ENCODE measurements at regions not wholly inside any gene's neighbourhood (a gene's known extent, or its start where the extent isn't known, plus 50 kb on each side); places are given as distances from the start of the nearest gene placed in this dataset.
"Not testable (repeated sequence)": the region's sequence is repeated elsewhere in the genome, so short reads cannot be mapped to it uniquely, and the experiment has no call there.

DNA sequence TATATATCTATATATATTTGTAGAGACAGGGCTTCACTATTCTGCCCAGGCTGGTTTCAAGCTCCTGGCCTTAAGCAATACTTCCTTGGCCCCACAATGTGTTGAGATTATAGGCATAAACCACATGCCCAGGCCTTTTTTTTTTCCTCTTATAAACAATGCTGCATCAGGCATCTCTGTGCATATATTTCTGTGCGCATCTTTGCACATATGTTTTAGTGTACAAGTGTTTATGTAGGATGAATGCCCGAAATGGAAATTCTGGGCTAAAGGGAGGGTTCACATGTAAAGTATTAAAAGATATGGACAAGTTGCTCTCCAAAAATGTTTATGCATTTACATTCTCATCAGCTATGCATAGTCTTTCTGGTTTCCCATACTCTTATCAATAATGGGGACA, 183.2 kb upstream of the SPRED2 start:
- Mint-ChIP-seq H3K27ac (no peak overlapping the region), H3K4me1 (no peaks in the 10 kb centered on the region), H3K36me3 (no peaks in the 10 kb centered on the region), H3K27me3 (peaks cover 10% of the 10 kb centered on the region), H3K4me3 (no peak overlapping the region), H3K9me3 (no peaks in the 10 kb centered on the region)
- no peak for DNase-seq
- CTCF ChIA-PET = no interaction called here

DNA sequence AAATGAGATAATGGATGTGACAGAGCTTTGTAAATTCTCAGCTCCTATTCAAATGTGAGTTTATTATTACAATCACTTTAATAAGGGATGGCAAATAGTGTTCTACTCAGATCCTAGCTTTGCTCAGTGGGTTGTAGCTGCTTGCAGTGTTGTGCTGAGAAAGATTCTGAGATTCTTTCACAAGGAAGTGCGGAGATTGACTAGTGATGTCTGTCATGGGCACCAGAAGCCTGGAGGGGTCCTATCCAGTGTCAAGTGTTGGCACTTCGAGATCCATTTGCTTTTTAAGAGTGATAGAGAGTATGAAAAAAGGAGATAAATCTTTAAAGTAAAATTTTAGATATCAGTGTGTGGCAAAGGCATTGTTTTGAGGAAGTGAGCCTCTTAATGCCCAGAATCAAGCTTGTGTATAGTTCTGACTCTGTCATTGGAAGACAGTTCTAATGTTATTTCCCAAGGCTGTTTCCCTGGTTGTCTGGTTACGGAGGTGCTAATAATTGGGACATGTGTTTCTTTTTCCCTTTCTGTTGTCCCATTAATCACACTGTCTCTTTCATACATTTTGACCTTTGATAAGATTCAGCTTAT, 181.7 kb upstream of the SPRED2 start:
- no peak overlapping the region for H3K27ac Mint-ChIP-seq
- no peak overlapping the region for H3K4me3 Mint-ChIP-seq
- CTCF ChIA-PET = no interaction called here
- no peaks in the 10 kb centered on the region for H3K4me1 Mint-ChIP-seq
- peaks cover 8% of the 10 kb centered on the region for H3K27me3 Mint-ChIP-seq
- H3K36me3 Mint-ChIP-seq = no peaks in the 10 kb centered on the region
- no peak for DNase-seq
- no peaks in the 10 kb centered on the region for H3K9me3 Mint-ChIP-seq

DNA sequence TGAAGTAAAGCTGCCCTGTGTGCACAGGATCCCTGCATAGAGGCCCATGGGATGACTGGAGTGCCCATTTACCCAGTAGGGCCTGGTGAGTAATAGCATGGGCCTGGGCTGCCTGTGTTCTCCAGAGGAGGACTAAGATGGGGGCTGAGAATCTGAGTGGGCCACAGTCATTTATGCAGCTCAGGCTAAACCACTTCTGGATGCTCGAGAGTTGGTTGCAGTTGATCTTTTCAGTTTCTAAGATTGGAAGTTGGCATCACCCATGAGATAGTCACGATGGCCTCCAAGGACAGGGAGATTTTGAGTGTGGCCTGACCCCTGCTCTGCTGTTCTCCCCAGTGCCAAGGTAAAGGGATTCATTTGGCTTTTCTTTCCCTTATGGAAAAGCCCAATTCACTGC, 179.1 kb upstream of the SPRED2 start:
- DNase-seq = no peak
- Mint-ChIP-seq H3K27me3 (peaks cover 9% of the 10 kb centered on the region), H3K27ac (no peak overlapping the region), H3K4me3 (no peak overlapping the region), H3K36me3 (no peaks in the 10 kb centered on the region), H3K9me3 (no peaks in the 10 kb centered on the region), H3K4me1 (no peaks in the 10 kb centered on the region)
- CTCF ChIA-PET = interaction anchor here (0.5 kb wide), 1 partner anchor 1855 kb away, joined by 3 read pairs; no protein-coding TSS in a partner anchor

DNA sequence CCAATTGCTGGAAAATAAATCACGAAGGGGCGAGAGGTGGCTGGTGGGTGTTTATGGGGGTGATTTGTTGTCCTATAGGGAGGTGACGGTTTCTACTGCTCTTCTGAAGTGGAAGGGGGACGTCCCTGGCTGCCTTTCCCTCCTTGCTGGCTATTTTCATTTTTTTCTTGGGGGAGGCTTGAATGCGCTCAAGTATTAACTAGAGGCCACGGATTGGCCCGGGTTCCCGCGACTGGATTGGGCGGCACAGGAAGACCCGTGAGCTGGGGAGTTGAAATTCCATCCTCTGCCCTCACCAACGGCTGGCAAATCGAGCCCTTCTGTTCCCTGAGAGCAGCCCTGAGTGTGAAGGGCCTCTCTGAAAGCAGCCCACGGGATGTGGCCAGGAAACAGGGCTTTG, 176.5 kb upstream of the SPRED2 start:
- Mint-ChIP-seq H3K27me3 (peaks cover 9% of the 10 kb centered on the region), H3K4me3 (no peak overlapping the region), H3K27ac (no peak overlapping the region), H3K4me1 (peaks cover 8% of the 10 kb centered on the region), H3K36me3 (no peaks in the 10 kb centered on the region), H3K9me3 (no peaks in the 10 kb centered on the region)
- CTCF ChIA-PET = no interaction called here
- DNase-seq = no peak

DNA sequence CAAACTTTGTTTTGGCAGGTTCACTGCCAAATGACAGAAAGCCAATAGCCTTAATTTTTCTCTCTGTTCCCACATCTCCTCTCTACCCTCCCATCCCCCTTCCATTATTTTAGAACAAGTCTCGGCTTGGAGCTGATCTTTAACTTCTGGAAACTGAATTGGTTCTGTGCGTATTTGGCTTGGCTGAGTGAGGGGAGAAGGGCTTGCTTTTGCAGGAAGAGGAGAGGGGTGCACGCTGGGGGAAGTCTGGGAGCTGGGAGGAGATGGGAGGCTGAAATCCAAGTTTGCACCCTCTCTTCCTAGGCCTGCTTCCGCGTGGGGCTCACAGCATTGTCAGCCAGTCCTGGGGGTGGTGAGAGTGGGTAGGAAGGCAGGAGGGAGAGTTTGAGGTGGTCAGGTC, 176.1 kb upstream of the SPRED2 start:
- no peaks in the 10 kb centered on the region for H3K36me3 Mint-ChIP-seq
- CTCF ChIA-PET = no interaction called here
- H3K27ac Mint-ChIP-seq = no peak overlapping the region

DNA sequence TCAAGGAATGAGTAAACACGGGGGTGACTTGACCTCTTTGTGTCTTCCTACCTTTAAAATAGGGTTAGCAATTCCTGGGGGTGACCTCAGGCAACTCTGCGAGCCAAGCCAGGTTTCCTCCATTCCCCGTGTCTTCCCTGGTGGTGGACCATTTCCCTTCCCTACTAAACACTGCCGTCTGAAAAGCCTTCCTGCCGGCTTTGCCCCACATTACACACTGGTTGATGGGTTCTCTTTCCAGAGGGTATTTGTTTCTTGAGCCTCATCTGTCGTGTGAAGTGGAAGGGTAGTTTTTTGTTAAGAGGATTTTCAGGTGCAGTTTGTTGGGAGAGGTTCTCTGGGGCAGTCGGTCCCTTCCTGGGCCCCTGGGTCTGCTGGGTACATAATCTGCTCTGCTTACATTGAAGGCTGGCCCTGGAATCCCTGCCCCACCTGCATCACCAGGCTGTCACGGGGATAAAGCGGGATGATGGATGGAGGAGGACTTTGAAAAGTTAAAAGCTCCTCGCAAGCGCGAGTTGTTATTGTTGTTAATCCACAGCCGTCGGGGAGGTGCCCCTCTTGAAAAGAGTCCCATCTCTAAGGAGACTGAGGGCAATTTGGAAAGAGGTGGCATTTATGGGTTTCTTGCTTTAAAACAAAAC, 175.4 kb upstream of the SPRED2 start:
- no peak overlapping the region for H3K4me3 Mint-ChIP-seq
- CTCF ChIA-PET = no interaction called here
- no peak overlapping the region for H3K27ac Mint-ChIP-seq
- H3K9me3 Mint-ChIP-seq = no peaks in the 10 kb centered on the region
- no peak for DNase-seq
- peaks cover 8% of the 10 kb centered on the region for H3K4me1 Mint-ChIP-seq
- H3K27me3 Mint-ChIP-seq = peaks cover 10% of the 10 kb centered on the region
- no peaks in the 10 kb centered on the region for H3K36me3 Mint-ChIP-seq

More for the DNA sequence above, 176.1 kb upstream of the SPRED2 start:
- Mint-ChIP-seq H3K4me3 (no peak overlapping the region), H3K4me1 (peaks cover 8% of the 10 kb centered on the region), H3K27me3 (peaks cover 9% of the 10 kb centered on the region), H3K9me3 (no peaks in the 10 kb centered on the region)
- no peak for DNase-seq

DNA sequence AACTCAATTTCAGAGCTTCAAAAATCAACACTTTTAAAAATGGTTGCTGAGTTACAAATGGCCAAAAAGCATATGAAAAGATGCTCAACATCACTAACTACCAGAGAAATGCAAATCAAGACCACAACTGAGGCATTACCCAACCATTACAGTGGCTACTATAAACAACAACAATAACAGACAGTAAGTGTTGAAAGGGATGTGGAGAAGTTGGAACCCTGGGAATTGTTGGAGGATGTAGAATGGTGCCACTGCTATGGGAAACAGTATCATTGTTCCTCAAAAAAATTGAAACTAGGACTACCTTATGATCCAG, 173.3 kb upstream of the SPRED2 start:
- no peaks in the 10 kb centered on the region for H3K9me3 Mint-ChIP-seq
- H3K27me3 Mint-ChIP-seq = peaks cover 10% of the 10 kb centered on the region
- H3K4me3 Mint-ChIP-seq = no peak overlapping the region
- no peak overlapping the region for H3K27ac Mint-ChIP-seq
- no peaks in the 10 kb centered on the region for H3K36me3 Mint-ChIP-seq
- H3K4me1 Mint-ChIP-seq = peaks cover 8% of the 10 kb centered on the region
- DNase-seq = no peak
- CTCF ChIA-PET = interaction anchor here (1.3 kb wide), 1 partner anchor 32 kb away, joined by 3 read pairs; no protein-coding TSS in a partner anchor

DNA sequence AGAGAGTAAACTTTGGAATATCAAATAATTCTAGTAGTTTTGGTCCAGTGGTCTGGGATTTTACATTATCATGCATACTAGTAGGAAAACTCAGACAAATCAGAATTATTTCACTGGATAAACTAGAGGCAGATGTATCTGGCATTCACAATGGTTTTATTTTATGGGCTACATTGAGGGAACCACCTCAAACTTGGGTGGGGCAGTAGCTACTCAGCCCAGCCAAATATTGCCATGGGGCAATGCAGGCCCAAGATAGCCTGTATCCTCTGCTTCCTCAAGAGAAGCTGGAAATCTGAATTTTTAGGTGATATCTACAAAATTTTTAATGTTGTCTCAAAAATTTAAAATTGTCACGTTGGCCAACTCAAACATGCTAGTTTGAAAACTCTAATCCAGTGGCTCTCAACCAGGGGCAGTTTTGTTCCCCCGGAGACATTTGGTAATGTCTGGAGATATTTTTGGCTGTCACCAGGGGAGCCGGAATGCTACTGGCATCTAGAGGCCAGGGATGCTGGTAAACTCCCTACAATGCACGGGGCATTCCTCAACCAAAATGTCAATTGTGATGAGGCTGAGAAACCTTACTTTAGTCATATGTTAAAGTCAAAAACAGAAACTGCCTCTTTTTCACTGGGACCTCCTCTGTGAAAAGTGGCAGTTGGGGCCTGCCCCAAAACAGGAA, 172.8 kb upstream of the SPRED2 start:
- H3K4me3 Mint-ChIP-seq = no peak overlapping the region
- peaks cover 8% of the 10 kb centered on the region for H3K4me1 Mint-ChIP-seq
- no peak overlapping the region for H3K27ac Mint-ChIP-seq
- no peak for DNase-seq
- no peaks in the 10 kb centered on the region for H3K9me3 Mint-ChIP-seq
- H3K27me3 Mint-ChIP-seq = peaks cover 10% of the 10 kb centered on the region
- CTCF ChIA-PET = no interaction called here
- H3K36me3 Mint-ChIP-seq = no peaks in the 10 kb centered on the region

DNA sequence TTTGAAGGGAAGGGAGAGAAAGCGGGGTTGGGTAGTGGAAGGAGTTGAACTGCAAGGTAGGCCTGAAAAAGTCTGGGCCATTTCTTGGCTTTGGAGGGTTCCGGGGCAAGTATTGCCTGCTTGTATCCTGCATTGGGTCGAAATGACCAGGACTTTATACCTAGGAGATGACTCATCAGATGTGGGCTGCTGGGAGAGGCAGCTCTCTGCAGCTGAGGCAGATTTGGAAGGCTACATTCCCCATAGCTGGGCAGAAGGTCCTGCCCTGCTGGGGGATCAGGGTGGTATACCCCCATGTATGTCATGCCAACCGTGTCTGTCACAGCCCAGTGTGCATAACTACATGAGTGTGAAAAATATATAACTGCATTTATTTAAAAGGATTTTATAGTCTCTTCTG, 171.8 kb upstream of the SPRED2 start:
- Mint-ChIP-seq H3K9me3 (no peaks in the 10 kb centered on the region), H3K4me1 (peaks cover 8% of the 10 kb centered on the region), H3K36me3 (no peaks in the 10 kb centered on the region), H3K27me3 (peaks cover 10% of the 10 kb centered on the region), H3K27ac (no peak overlapping the region), H3K4me3 (no peak overlapping the region)
- CTCF ChIA-PET = no interaction called here
- no peak for DNase-seq

DNA sequence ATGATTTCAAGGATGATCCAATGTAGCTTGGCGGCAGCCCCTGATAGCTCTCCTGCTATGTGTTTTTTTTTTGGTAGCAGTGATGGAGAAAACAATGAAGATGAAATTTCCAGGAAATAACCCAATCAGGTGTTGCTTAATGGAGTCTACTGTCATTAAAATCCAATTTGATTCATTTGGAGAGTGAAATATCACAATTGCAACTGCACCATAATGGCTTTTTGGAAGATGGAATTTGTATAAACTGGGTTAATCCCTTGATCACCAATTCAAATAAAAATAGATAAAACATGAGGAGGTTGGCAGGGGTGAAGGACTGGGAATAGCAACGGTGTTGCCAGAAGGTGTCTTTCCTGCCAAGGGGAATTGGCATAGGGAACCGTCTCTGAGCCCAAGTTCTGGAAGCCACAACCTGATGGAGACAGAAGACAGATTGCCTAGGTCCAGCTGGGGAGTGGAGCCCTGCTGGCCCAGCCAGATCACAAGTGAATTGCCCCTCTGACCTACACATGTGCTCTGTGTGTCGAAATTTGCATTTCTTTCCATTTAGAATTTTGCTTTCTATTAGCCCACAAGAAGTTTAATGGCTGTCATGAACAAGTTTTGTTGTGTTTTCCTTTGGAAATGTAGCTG, 170.3 kb upstream of the SPRED2 start:
- CTCF ChIA-PET = no interaction called here
- no peak overlapping the region for H3K4me3 Mint-ChIP-seq
- no peaks in the 10 kb centered on the region for H3K36me3 Mint-ChIP-seq
- no peak for DNase-seq
- no peaks in the 10 kb centered on the region for H3K9me3 Mint-ChIP-seq
- H3K27me3 Mint-ChIP-seq = peaks cover 4% of the 10 kb centered on the region
- H3K27ac Mint-ChIP-seq = no peak overlapping the region
- peaks cover 8% of the 10 kb centered on the region for H3K4me1 Mint-ChIP-seq

DNA sequence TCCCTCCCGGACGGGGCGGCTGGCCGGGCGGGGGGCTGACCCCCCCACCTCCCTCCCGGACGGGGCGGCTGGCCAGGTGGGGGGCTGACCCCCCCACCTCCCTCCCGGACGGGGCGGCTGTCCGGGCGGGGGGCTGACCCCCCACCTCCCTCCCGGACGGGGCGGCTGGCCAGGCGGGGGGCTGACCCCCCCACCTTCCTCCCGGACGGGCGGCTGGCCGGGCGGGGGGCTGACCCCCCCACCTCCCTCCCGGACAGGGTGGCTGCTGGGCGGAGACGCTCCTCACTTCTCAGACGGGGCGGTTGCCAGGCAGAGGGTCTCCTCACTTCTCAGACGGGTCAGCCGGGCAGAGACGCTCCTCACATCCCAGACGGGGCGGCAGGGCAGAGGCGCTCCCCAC, 168.5 kb upstream of the SPRED2 start:
- H3K4me3 Mint-ChIP-seq, H3K9me3 Mint-ChIP-seq, H3K4me1 Mint-ChIP-seq, H3K36me3 Mint-ChIP-seq, DNase-seq, H3K27ac Mint-ChIP-seq, CTCF ChIA-PET: not testable (repeated sequence)
- H3K27me3 Mint-ChIP-seq = peaks cover 16% of the 10 kb centered on the region

DNA sequence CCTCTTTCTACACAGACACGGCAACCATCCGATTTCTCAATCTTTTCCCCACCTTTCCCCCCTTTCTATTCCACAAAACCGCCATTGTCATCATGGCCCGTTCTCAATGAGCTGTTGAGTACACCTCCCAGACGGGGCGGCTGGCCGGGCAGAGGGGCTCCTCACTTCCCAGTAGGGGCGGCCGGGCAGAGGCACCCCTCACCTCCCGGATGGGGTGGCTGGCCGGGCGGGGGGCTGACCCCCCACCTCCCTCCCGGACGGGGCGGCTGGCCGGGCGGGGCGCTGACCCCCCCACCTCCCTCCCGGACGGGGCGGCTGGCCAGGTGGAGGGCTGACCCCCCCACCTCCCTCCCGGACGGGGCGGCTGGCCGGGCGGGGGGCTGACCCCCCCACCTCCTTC, 168.0 kb upstream of the SPRED2 start:
- CTCF ChIA-PET, H3K4me1 Mint-ChIP-seq, H3K4me3 Mint-ChIP-seq, H3K9me3 Mint-ChIP-seq, H3K27ac Mint-ChIP-seq, DNase-seq, H3K36me3 Mint-ChIP-seq: not testable (repeated sequence)
- peaks cover 18% of the 10 kb centered on the region for H3K27me3 Mint-ChIP-seq

DNA sequence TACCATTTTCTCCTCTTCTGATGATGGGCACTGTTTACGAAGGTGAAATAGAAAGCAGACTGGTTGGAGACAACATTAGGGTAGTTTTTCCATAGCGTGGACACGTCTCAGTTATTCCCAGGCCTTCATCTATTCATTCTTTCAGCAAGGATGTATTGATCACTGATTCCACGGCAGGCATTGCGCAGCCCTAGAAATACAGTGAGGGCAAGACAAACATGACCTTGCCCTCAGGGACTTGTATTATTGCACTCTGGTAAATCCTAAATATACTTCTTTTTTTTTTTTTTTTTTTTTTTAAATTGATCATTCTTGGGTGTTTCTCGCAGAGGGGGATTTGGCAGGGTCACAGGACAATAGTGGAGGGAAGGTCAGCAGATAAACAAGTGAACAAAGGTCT, 167.3 kb upstream of the SPRED2 start:
- no peaks in the 10 kb centered on the region for H3K9me3 Mint-ChIP-seq
- H3K36me3 Mint-ChIP-seq = no peaks in the 10 kb centered on the region
- CTCF ChIA-PET = no interaction called here
- H3K4me3 Mint-ChIP-seq = no peak overlapping the region
- H3K27me3 Mint-ChIP-seq = peaks cover 23% of the 10 kb centered on the region
- H3K4me1 Mint-ChIP-seq = no peaks in the 10 kb centered on the region
- H3K27ac Mint-ChIP-seq = no peak overlapping the region
- no peak for DNase-seq

DNA sequence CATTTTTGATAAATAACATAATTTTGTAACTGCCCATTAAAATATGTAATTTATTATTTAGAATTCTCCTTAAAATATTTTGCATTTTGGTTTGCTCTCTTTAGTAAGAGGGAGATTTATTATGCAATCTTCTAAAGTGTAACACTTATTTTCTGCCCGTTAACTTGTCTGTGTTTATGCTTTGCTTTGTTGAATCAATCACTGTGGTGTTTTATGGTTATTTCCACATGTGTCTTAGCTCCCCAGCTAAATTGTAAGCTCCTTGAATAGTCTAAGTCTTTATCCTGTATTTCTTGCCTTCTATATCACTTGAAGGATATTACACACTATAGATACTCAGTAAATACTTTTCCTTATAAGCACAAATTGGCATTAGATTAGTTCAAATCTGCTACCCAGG, 166.6 kb upstream of the SPRED2 start:
- H3K27ac Mint-ChIP-seq = no peak overlapping the region
- no peak for DNase-seq
- H3K9me3 Mint-ChIP-seq = no peaks in the 10 kb centered on the region
- H3K4me3 Mint-ChIP-seq = no peak overlapping the region
- H3K27me3 Mint-ChIP-seq = peaks cover 26% of the 10 kb centered on the region
- CTCF ChIA-PET = no interaction called here
- H3K36me3 Mint-ChIP-seq = no peaks in the 10 kb centered on the region
- H3K4me1 Mint-ChIP-seq = no peaks in the 10 kb centered on the region

DNA sequence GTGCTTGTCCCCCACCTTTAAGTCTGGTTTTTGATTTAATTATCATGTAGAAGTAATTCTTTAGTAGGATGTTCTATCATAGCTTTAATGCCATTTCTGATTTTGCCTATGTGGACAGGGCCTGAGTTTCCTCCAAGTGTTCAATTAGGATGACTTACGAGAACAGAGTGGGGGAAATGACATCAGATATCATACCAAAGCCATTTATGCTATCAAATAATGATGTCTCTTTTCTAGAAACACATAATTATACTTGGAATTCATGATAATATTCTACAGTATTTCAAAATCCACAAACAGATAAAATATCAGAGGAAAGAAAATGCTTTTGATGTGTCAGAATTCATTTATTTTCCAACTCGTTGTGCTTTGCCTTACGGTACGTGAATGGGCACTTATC, 165.9 kb upstream of the SPRED2 start:
- DNase-seq = no peak
- Mint-ChIP-seq H3K4me1 (no peaks in the 10 kb centered on the region), H3K9me3 (no peaks in the 10 kb centered on the region), H3K4me3 (no peak overlapping the region), H3K27me3 (peaks cover 26% of the 10 kb centered on the region), H3K27ac (no peak overlapping the region), H3K36me3 (no peaks in the 10 kb centered on the region)
- CTCF ChIA-PET = no interaction called here

All from activated naive CD4-positive, alpha-beta T cell treated with anti-CD3 and anti-CD28 coated beads, Interleukin-2, amount 10 ng/mL, durations not matched to agents 7 days and 5 days (primary cell).